ENCODE measurements at regions not wholly inside any gene's neighbourhood (a gene's known extent, or its start where the extent isn't known, plus 50 kb on each side); places are given as distances from the start of the nearest gene placed in this dataset.
"Not testable (repeated sequence)": the region's sequence is repeated elsewhere in the genome, so short reads cannot be mapped to it uniquely, and the experiment has no call there.

DNA sequence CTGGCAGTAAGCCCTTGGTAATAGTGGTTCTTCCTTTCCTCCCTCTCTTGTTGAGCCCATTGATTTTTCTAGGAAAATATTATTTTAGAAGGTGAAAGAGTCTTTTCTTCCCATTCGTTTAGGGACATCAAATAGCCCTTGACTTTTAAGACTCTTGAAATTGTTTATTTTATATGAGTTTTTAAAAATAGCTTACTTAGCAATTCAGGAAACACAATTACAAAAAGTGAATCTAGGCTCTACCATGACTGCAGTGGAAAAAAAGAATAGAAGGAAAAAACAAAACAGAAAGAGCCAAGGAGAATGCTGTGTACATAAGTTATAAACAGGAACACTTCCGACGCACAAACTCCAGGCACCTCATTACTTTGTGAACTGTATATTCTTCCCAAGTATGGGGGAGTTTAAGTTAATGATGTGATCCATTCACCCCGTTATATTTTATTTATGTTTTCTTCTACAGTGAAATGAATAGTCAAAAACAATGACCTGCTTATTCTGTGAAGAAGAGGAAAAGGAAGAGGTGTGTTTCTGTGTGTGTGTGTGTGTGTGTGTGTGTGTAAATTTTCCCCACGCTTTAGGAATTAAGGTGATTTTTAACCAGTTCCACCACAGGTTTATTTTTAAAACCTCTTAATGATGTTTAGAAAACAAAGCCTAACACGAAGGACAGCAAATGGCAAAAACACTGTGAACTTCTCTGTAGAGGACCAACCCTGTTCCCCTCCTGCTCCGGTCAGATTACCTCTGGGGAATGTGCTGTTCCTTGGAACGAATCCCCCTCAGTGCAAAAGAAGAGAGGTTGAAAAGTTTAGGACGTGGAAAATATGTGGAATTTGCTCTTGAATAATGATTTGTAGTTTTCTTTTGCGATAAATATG lies 266.3 kb downstream of the KLF5 start:
- DNase-seq (no peak), ATAC-seq (no peak)
- Mint-ChIP-seq H3K4me1 (ENCODE audit: low read depth) (no peaks in the 10 kb centered on the region), H3K9me3 (ENCODE audit: insufficient read depth) (no peaks in the 10 kb centered on the region), H3K27me3 (ENCODE audit: low read depth) (no peaks in the 10 kb centered on the region), H3K36me3 (ENCODE audit: low read depth) (no peaks in the 10 kb centered on the region), H3K4me3 (no peak overlapping the region), H3K27ac (no peak overlapping the region)
- ChIA-PET POLR2A (no interaction called here), CTCF (no interaction called here)

- H3K27me3 Mint-ChIP-seq (ENCODE audit: low read depth) = no peaks in the 10 kb centered on the region
- no peaks in the 10 kb centered on the region for H3K36me3 Mint-ChIP-seq (ENCODE audit: low read depth)
- ChIA-PET POLR2A (no interaction called here), CTCF (no interaction called here)
- no peaks in the 10 kb centered on the region for H3K4me1 Mint-ChIP-seq (ENCODE audit: low read depth)
- H3K4me3 Mint-ChIP-seq = no peak overlapping the region
- no peak overlapping the region for H3K27ac Mint-ChIP-seq
- ATAC-seq (no peak), DNase-seq (no peak)
- no peaks in the 10 kb centered on the region for H3K9me3 Mint-ChIP-seq (ENCODE audit: insufficient read depth)
These were observed 264.8 kb downstream of the KLF5 start for GRCh38 chr13:73323615-73324014.

DNA sequence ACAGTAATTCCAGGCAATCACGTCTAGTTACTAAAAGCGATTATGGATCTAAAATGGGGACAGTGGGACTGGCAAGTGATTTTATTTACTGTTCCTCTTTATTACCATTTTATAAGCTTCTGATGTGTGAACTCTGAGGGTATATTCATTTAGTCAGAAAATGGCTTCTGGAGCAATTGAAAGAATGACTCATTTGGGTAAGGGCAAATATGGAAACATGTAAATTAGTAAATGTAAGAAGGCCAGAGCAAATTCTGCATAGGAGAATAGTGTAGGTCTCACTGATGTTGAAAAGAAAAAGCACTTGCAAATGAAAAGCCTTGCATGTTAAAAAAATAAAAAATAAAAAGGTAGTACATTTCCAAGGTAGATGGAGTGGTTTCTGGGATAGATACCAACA lies 262.2 kb downstream of the KLF5 start:
- no peaks in the 10 kb centered on the region for H3K36me3 Mint-ChIP-seq (ENCODE audit: low read depth)

DNA sequence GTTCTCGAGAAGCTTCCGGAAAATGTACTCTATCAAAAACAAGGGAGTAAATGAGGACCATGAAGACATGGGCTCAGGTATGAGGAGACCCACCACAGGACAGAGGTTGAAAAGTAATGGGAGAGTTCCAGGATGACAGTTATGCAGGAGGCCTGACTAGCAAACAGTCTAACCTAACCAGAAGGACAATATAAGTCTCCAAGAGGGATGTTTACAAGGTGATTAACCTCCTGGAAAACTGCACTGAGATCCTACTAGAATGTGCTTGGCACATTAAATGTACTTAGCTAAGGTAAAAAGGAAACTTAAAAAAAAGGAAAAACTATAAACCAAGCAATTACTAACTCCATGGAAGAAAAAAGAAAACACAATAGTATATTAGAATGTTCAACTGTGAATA lies 258.3 kb downstream of the KLF5 start:
- POLR2A ChIA-PET = no interaction called here
- no peaks in the 10 kb centered on the region for H3K27me3 Mint-ChIP-seq (ENCODE audit: low read depth)
- H3K36me3 Mint-ChIP-seq (ENCODE audit: low read depth) = peaks cover 3% of the 10 kb centered on the region
- CTCF ChIA-PET = no interaction called here
- H3K9me3 Mint-ChIP-seq (ENCODE audit: insufficient read depth) = peaks cover 4% of the 10 kb centered on the region
- H3K4me3 Mint-ChIP-seq = no peak overlapping the region
- ATAC-seq = no peak
- no peak overlapping the region for H3K27ac Mint-ChIP-seq
- DNase-seq = no peak
- no peaks in the 10 kb centered on the region for H3K4me1 Mint-ChIP-seq (ENCODE audit: low read depth)

More for the DNA sequence above, 262.2 kb downstream of the KLF5 start:
- ChIA-PET POLR2A (no interaction called here), CTCF (no interaction called here)
- Mint-ChIP-seq H3K27ac (no peak overlapping the region), H3K4me3 (no peak overlapping the region), H3K4me1 (ENCODE audit: low read depth) (no peaks in the 10 kb centered on the region), H3K27me3 (ENCODE audit: low read depth) (no peaks in the 10 kb centered on the region), H3K9me3 (ENCODE audit: insufficient read depth) (no peaks in the 10 kb centered on the region)
- no peak for DNase-seq
- ATAC-seq = no peak

DNA sequence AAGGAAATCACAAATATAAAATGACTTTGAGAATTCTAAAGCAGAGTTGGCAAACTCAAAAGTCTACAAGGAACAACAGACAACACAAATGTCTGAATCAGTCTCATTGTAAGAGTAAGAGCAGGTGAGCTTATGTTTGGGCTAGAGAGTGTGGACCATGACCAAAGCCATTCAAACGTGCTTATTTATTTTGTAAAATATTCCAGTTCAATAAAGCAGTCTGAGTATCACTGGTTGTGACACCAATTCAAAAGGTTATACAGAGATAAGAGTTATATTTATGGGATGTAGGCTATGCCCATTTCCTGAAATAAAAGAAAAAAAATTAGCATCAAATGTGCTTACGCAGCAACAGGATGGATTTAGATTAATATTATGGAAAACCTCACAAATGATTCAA lies 251.6 kb downstream of the KLF5 start:
- Mint-ChIP-seq H3K27me3 (ENCODE audit: low read depth) (peaks cover 2% of the 10 kb centered on the region), H3K9me3 (ENCODE audit: insufficient read depth) (peaks cover 4% of the 10 kb centered on the region), H3K27ac (no peak overlapping the region), H3K36me3 (ENCODE audit: low read depth) (peaks cover 3% of the 10 kb centered on the region), H3K4me3 (no peak overlapping the region), H3K4me1 (ENCODE audit: low read depth) (no peaks in the 10 kb centered on the region)
- ATAC-seq (no peak), DNase-seq (no peak)
- POLR2A ChIA-PET = no interaction called here
- CTCF ChIA-PET = no interaction called here

GRCh38 chr13:73307481-73307880 lies 248.7 kb downstream of the KLF5 start:
- peaks cover 3% of the 10 kb centered on the region for H3K27me3 Mint-ChIP-seq (ENCODE audit: low read depth)
- CTCF ChIA-PET = interaction anchor here (0.6 kb wide), 1 partner anchor 317 kb away, joined by 3 read pairs; no protein-coding TSS in a partner anchor
- ATAC-seq (no peak), DNase-seq (no peak)
- H3K9me3 Mint-ChIP-seq (ENCODE audit: insufficient read depth) = no peaks in the 10 kb centered on the region
- H3K4me1 Mint-ChIP-seq (ENCODE audit: low read depth) = peaks cover 5% of the 10 kb centered on the region
- POLR2A ChIA-PET = no interaction called here
- H3K27ac Mint-ChIP-seq = no peak overlapping the region
- no peak overlapping the region for H3K4me3 Mint-ChIP-seq
- no peaks in the 10 kb centered on the region for H3K36me3 Mint-ChIP-seq (ENCODE audit: low read depth)

GRCh38 chr13:73306688-73307087 lies 247.9 kb downstream of the KLF5 start:
- peaks cover 5% of the 10 kb centered on the region for H3K4me1 Mint-ChIP-seq (ENCODE audit: low read depth)
- no peak for DNase-seq
- ChIA-PET POLR2A (no interaction called here), CTCF (no interaction called here)
- H3K9me3 Mint-ChIP-seq (ENCODE audit: insufficient read depth) = no peaks in the 10 kb centered on the region
- H3K36me3 Mint-ChIP-seq (ENCODE audit: low read depth) = no peaks in the 10 kb centered on the region
- H3K4me3 Mint-ChIP-seq = no peak overlapping the region
- H3K27ac Mint-ChIP-seq = no peak overlapping the region
- peaks cover 3% of the 10 kb centered on the region for H3K27me3 Mint-ChIP-seq (ENCODE audit: low read depth)
- no peak for ATAC-seq

- ATAC-seq (no peak), DNase-seq (no peak)
- Mint-ChIP-seq H3K9me3 (ENCODE audit: insufficient read depth) (no peaks in the 10 kb centered on the region), H3K4me1 (ENCODE audit: low read depth) (peaks cover 5% of the 10 kb centered on the region), H3K27ac (no peak overlapping the region), H3K36me3 (ENCODE audit: low read depth) (no peaks in the 10 kb centered on the region), H3K4me3 (no peak overlapping the region), H3K27me3 (ENCODE audit: low read depth) (peaks cover 3% of the 10 kb centered on the region)
- ChIA-PET POLR2A (no interaction called here), CTCF (no interaction called here)
These were observed 245.6 kb downstream of the KLF5 start for GRCh38 chr13:73304442-73304841.

GRCh38 chr13:73303851-73304250 lies 245.0 kb downstream of the KLF5 start:
- POLR2A ChIA-PET = no interaction called here
- DNase-seq (no peak), ATAC-seq (no peak)
- Mint-ChIP-seq H3K27me3 (ENCODE audit: low read depth) (peaks cover 3% of the 10 kb centered on the region), H3K27ac (no peak overlapping the region), H3K9me3 (ENCODE audit: insufficient read depth) (no peaks in the 10 kb centered on the region), H3K4me3 (no peak overlapping the region), H3K4me1 (ENCODE audit: low read depth) (peaks cover 5% of the 10 kb centered on the region), H3K36me3 (ENCODE audit: low read depth) (no peaks in the 10 kb centered on the region)
- CTCF ChIA-PET = no interaction called here

DNA sequence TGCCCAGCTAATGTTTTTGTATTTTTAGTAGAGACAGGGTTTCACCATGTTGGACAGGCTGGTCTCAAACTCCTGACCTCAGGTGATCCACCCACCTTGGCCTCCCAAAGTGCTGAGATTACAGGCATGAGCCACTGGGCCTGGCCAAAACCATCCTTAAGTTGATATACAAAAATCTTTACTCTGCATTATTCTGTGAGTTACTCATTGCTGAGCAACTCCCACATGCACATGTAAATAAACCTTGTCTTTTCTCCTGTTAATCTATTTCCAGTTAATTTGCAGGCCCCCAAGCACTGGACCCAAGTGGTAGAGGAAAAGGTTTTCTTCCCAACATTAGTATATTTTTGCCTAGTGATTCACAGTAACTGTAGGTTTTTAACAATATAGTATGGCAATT lies 242.8 kb downstream of the KLF5 start:
- DNase-seq; H3K36me3 Mint-ChIP-seq (ENCODE audit: low read depth); H3K4me1 Mint-ChIP-seq (ENCODE audit: low read depth); H3K9me3 Mint-ChIP-seq (ENCODE audit: insufficient read depth); H3K27ac Mint-ChIP-seq; POLR2A ChIA-PET; H3K27me3 Mint-ChIP-seq (ENCODE audit: low read depth); H3K4me3 Mint-ChIP-seq; ATAC-seq: not testable (repeated sequence)
- CTCF ChIA-PET = interaction anchor here (0.6 kb wide), 1 partner anchor 188 kb away, joined by 4 read pairs; no protein-coding TSS in a partner anchor

DNA sequence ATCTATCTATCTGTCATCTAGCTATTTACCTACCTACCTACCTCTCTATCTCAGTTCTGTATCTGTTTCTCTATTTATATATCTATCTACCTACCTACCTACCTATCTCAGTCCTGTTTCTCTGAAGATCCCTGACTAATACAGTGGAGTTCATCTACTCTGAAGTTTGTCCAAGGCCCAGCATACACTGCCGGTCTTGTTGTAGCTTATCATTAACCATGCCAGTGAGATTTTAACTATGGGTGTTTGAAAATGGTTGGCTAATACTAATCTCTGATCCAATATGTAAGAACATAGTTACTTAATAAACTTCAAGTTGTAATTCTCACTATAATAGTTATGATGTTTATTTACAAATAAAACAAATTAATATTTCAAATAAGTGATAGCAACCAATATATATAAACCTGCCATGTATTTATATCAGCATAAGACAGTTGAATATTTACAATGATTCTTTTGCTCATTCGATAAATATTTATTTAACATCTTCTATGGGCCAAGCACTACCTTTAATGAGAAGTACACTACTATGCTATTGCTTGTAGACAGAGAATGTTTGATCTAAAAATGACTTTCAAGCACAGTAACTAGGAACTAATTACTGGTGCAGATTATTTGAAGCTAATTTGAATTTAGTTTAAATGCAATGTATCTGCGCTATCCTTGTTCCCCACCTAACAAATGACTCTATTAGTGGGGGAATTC lies 242.1 kb downstream of the KLF5 start:
- Mint-ChIP-seq H3K9me3 (ENCODE audit: insufficient read depth) (no peaks in the 10 kb centered on the region), H3K4me3 (no peak overlapping the region), H3K4me1 (ENCODE audit: low read depth) (peaks cover 5% of the 10 kb centered on the region), H3K36me3 (ENCODE audit: low read depth) (no peaks in the 10 kb centered on the region), H3K27ac (no peak overlapping the region), H3K27me3 (ENCODE audit: low read depth) (peaks cover 5% of the 10 kb centered on the region)
- no peak for ATAC-seq
- ChIA-PET CTCF (no interaction called here), POLR2A (no interaction called here)
- DNase-seq = no peak

- H3K4me3 Mint-ChIP-seq = no peak overlapping the region
- no peaks in the 10 kb centered on the region for H3K9me3 Mint-ChIP-seq (ENCODE audit: insufficient read depth)
- H3K36me3 Mint-ChIP-seq (ENCODE audit: low read depth) = no peaks in the 10 kb centered on the region
- ChIA-PET CTCF (no interaction called here), POLR2A (no interaction called here)
- no peak overlapping the region for H3K27ac Mint-ChIP-seq
- DNase-seq = no peak
- H3K27me3 Mint-ChIP-seq (ENCODE audit: low read depth) = peaks cover 5% of the 10 kb centered on the region
- peaks cover 5% of the 10 kb centered on the region for H3K4me1 Mint-ChIP-seq (ENCODE audit: low read depth)
- ATAC-seq = no peak
These were observed 241.0 kb downstream of the KLF5 start for GRCh38 chr13:73299787-73300186.
